ENCODE measurements at regions not wholly inside any gene's neighbourhood (a gene's known extent, or its start where the extent isn't known, plus 50 kb on each side); places are given as distances from the start of the nearest gene placed in this dataset.

GRCh38 chr22:48641906-48642475, 1185.7 kb downstream of the BRD1 start:
- ChIA-PET POLR2A (ENCODE audit: unreplicated experiment) (no interaction called here), CTCF (no interaction called here)
- Histone ChIP-seq H3K9me1 (ENCODE audit: insufficient read depth, low read length) (no peaks in the 10 kb centered on the region), H2AK5ac (ENCODE audit: low read depth, low read length) (no peak overlapping the region), H3K18ac (ENCODE audit: low read depth, low read length) (no peak overlapping the region), H3K9ac (ENCODE audit: low read depth, low read length) (no peak overlapping the region), H3K4ac (ENCODE audit: low read depth, low read length) (no peak overlapping the region), H2BK15ac (ENCODE audit: low read depth, low read length) (no peak overlapping the region), H3K56ac (ENCODE audit: extremely low read depth, insufficient read depth, low read length) (no peak overlapping the region), H3K79me1 (ENCODE audit: low read depth in 1 of 2, low read length in 2 of 2) (no peaks in the 10 kb centered on the region), H3K14ac (replicated peaks; ENCODE audit: low read depth, low read length) (no peak overlapping the region), H3K4me1 (ENCODE audit: control insufficient read depth, insufficient read depth, low read length) (no peaks in the 10 kb centered on the region), H2BK20ac (ENCODE audit: low read depth, low read length) (no peak overlapping the region), H3K27me3 (ENCODE audit: control insufficient read depth, insufficient read depth, low read length) (no peaks in the 10 kb centered on the region), H3K9me3 (ENCODE audit: control insufficient read depth, insufficient read depth, low read length) (peaks cover 56% of the 10 kb centered on the region), H2BK120ac (ENCODE audit: low read depth, low read length) (no peak overlapping the region), H2AK9ac (replicated peaks; ENCODE audit: low read depth, low read length, poor library complexity) (no peak overlapping the region), H2BK5ac (ENCODE audit: low read depth, low read length, poor library complexity, severe bottlenecking) (no peak overlapping the region), H3K27ac (ENCODE audit: insufficient read depth, low read length) (no peak overlapping the region), H4K8ac (ENCODE audit: low read depth in 2 of 2, low read length in 2 of 2) (no peak overlapping the region), H3K4me3 (ENCODE audit: insufficient read depth, low read depth, low read length) (no peak overlapping the region), H2AFZ (replicated peaks; ENCODE audit: low read length, poor library complexity) (no peak overlapping the region), H3K4me2 (ENCODE audit: low read depth, low read length) (no peak overlapping the region), H3K23ac (ENCODE audit: low read depth, low read length) (no peak overlapping the region), H4K91ac (ENCODE audit: insufficient read depth, low read depth, low read length) (no peak overlapping the region), H4K20me1 (ENCODE audit: insufficient read depth, low read length) (no peaks in the 10 kb centered on the region), H3K36me3 (ENCODE audit: control insufficient read depth, insufficient read depth, low read length) (no peaks in the 10 kb centered on the region), H4K5ac (ENCODE audit: low read depth, low read length) (no peak overlapping the region)
- BruUV-seq (replicated peaks), result no TSS peak
- in situ Hi-C loops (cut with MboI; ENCODE audit: low sequenced_read_pairs) (no loop called here), dilution Hi-C loops (cut with HindIII; ENCODE audit: low sequenced_read_pairs, unreplicated experiment) (no loop called here), intact Hi-C loops (cut with micrococcal nuclease) (no loop called here)
- no peak for DNase-seq
- WGBS, 2 experiments (ENCODE audit: extremely low coverage in 2 of 2, insufficient read length in 1 of 2), result no CpG with 5 or more reads among the region's 14 CpGs
- no peak for ATAC-seq (ENCODE audit: low read depth)
- TF ChIP-seq CHD1 (IDR thresholded peaks at IDR 0.05; ENCODE audit: low read depth, low read length) (no peak), NFE2L2 (IDR thresholded peaks at IDR 0.05; ENCODE audit: low read depth, low read length) (no peak), POLR2A (IDR thresholded peaks at IDR 0.05; ENCODE audit: low read depth, low read length) (no peak), MAFK (IDR thresholded peaks at IDR 0.05; ENCODE audit: low read depth, low read length) (no peak)

All from IMR-90 (cell line).